ENCODE measurements at regions not wholly inside any gene's neighbourhood (a gene's known extent, or its start where the extent isn't known, plus 50 kb on each side); places are given as distances from the start of the nearest gene placed in this dataset.

DNA sequence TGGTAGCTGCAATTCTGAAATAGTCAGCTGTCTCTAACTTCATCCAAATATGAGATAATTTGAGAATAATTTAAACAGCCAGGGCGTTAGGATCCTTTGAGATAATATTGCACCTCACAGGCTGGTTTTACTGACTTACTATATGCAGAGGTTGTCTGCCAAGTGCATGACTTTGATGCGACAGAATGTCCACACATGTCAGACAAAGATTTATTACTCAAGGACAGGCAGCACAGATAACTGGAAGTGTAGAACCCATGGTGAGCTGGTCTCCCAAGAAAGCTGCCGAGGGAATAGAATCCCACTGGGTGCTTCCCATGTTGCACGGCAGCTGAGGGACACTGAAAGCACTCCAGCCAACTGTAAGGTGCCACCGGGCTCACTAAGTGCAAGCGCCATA, 166.2 kb upstream of the GALNTL6 start:
- no peak for TF ChIP-seq CTCF (IDR thresholded peaks at IDR 0.05; ENCODE audit: insufficient read depth, low read length)
- no peak for DNase-seq (ENCODE audit: low read depth)
- H3K4me3 ChIP-seq (ENCODE audit: low read depth, low read length) = no peak overlapping the region

DNA sequence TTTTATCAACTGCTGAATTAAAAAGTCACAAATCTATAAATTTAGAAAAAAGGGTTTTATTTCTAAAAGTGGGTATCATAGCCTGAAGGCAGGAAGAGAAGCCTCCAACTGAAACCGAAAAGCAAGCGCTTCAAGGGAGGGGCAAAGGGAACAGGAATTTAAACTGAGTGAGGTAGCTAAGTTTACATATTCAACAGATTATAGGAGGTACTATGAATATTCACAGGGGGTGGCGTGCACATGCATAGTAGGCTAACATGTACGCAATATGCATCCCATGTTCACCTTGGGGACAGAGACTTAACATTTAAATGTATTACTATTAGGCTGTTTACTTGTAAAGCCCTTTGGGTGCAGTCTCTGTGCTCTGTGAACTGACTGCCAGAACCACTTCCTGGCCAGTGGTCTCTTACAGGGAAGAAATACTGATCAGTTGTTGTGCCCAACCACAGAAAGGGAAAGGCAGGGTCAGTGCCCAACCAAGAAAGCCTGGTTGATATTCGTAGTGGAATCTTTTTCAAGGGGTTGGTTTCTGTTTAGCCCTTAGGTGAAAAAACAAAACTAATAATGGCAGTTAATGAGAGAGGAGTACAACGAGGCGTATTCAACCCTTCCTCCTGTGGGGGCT, 168.7 kb upstream of the GALNTL6 start:
- TF ChIP-seq CTCF (IDR thresholded peaks at IDR 0.05; ENCODE audit: insufficient read depth, low read length) = no peak
- DNase-seq (ENCODE audit: low read depth) = no peak
- H3K4me3 ChIP-seq (ENCODE audit: low read depth, low read length) = no peak overlapping the region

- H3K4me3 ChIP-seq (ENCODE audit: low read depth, low read length) = no peak overlapping the region
- no peak for TF ChIP-seq CTCF (IDR thresholded peaks at IDR 0.05; ENCODE audit: insufficient read depth, low read length)
- no peak for DNase-seq (ENCODE audit: low read depth)
Measured at GRCh38 chr4:171639540-171639939, 173.7 kb upstream of the GALNTL6 start.

DNA sequence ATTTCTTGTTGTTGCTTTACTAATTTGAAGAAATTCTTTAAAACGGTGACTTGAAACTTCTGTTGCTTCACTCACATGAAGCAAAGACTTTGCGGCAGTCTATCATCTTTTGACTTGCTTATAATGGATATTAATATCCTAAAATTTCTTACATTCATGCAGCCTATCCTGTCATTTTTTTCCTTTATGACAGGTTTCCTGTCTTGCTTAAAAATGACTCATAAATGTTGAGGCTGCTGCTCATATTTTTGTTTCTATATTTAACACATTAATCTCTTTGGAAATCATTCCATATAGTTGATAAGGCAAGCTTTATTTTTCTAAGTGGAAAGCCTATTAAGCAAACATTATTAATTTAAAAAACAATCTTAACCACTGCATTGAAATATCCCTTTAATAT, 176.6 kb upstream of the GALNTL6 start:
- no peak for TF ChIP-seq CTCF (IDR thresholded peaks at IDR 0.05; ENCODE audit: insufficient read depth, low read length)
- DNase-seq (ENCODE audit: low read depth) = no peak
- H3K4me3 ChIP-seq (ENCODE audit: low read depth, low read length) = no peak overlapping the region

DNA sequence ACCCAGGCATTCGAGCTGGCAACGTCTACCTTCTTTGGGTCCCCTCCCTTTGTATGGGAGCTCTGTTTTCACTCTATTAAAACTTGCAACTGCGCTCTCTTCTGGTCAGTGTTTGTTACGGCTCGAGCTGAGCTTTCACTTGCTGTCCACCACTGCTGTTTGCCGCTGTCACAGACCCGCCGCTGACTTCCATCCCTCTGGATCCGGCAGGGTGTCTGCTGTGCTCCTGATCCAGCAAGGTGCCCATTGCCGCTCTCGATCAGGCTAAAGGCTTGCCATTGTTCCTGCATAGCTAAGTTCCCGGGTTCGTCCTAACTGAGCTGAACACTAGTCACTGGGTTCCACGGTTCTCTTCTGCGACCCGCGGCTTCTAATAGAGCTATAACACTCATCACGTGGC, 183.5 kb upstream of the GALNTL6 start:
- no peak for TF ChIP-seq CTCF (IDR thresholded peaks at IDR 0.05; ENCODE audit: insufficient read depth, low read length)
- H3K4me3 ChIP-seq (ENCODE audit: low read depth, low read length) = no peak overlapping the region
- DNase-seq (ENCODE audit: low read depth) = no peak

- DNase-seq (ENCODE audit: low read depth) = no peak
- no peak overlapping the region for H3K4me3 ChIP-seq (ENCODE audit: low read depth, low read length)
- no peak for TF ChIP-seq CTCF (IDR thresholded peaks at IDR 0.05; ENCODE audit: insufficient read depth, low read length)
Measured at GRCh38 chr4:171629182-171629581, 184.0 kb upstream of the GALNTL6 start.

DNA sequence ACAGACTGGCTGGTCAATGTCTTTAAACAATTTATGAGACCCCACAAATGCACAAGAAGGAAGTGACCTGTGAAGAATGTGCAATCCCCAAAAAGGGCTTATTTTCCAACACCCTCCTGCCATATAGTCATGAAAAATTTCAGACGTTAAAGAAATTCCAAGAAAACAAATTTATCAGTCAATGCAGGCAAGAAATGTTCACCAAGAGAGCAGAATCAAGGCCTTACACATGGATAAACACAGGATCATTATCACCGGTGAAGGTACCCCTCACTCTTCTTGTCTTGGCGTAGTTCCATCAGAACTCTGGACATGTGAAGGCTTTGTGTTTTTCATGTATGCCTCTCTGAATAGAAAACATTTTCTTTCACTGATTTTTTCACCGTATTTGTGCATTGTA, 186.7 kb upstream of the GALNTL6 start:
- no peak overlapping the region for H3K4me3 ChIP-seq (ENCODE audit: low read depth, low read length)
- TF ChIP-seq CTCF (IDR thresholded peaks at IDR 0.05; ENCODE audit: insufficient read depth, low read length) = no peak
- DNase-seq (ENCODE audit: low read depth) = no peak
